Spinal cord (tissue), 9 donors: ENCODE measurements at regions not wholly inside any gene's neighbourhood (a gene's known extent, or its start where the extent isn't known, plus 50 kb on each side); places are given as distances from the start of the nearest gene placed in this dataset.
"Not testable (repeated sequence)": the region's sequence is repeated elsewhere in the genome, so short reads cannot be mapped to it uniquely, and the experiment has no call there.

Experiments used
- DNase-seq, 6 donors: peaks; one replicate each; pipeline versions ENCODE4 v3.0.0 to v3.0.0-alpha.2; 2013 to 2015; ENCODE audit warnings: low spot score in 6 of 6, low read depth in 4 of 6
- H3K27ac ChIP-seq: one replicate; pipeline ENCODE4 v1.5.1; 2013; ENCODE audit warnings: low read depth, low read length, control low read depth
- H3K27me3 ChIP-seq: one replicate; pipeline ENCODE4 v1.6.1; 2013; ENCODE audit warnings: low read length; ENCODE audit not compliant: control insufficient read depth, insufficient read depth
- H3K36me3 ChIP-seq: one replicate; pipeline ENCODE4 v1.6.1; 2013; ENCODE audit warnings: low read length; ENCODE audit not compliant: control insufficient read depth, insufficient read depth
- H3K4me1 ChIP-seq: one replicate; pipeline ENCODE4 v1.6.1; 2013; ENCODE audit warnings: low read length; ENCODE audit not compliant: control insufficient read depth, insufficient read depth
- H3K4me3 ChIP-seq: one replicate; pipeline ENCODE4 v1.5.1; 2013; ENCODE audit warnings: low read depth, low read length, control low read depth
- H3K9me3 ChIP-seq: one replicate; pipeline ENCODE4 v1.6.1; 2013; ENCODE audit warnings: low read length; ENCODE audit not compliant: control insufficient read depth, insufficient read depth
- WGBS: methylation state at CpG from one replicate; pipeline ENCODE4 v1.1.5; 2013; ENCODE audit warnings: missing lambda C conversion rate; ENCODE audit not compliant: insufficient coverage; 5-methylcytosine and 5-hydroxymethylcytosine counted together
- donor health status: healthy.

DNA sequence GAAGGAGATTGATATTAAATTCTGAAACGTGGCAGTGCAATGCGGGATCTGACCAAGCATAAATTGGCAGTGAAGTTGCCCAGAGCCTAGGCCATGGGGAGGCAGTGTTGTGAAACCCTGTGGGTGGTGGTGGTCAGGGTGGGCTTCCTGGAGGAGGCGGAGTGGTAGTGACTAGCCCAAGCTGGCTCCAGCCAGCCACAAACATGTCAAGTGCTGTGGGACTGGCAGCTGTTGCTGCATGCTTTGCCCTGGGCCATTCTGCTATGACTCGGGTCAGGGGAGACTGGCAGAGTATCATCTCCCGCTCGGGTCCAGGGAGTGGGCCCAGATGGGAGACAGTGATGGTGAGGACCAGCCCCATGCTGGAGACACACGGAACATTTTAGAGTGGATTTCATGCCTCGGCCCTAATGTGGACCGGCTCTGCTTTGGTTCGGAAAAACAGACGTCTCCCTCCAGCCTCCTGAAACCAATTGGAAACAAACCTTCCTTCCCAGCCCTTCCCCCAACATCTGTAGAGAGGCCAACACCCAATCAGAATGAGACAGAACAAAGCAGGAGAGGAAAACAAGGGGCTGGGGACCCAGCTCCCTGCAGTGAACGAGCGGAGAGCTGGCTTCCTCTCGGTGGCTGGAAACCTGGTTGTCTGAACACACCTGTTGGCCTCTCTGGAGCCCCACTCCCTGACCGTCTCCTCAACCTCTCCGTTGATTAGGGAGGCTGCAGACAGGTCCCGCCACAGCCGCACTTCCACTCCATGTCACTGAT, 58.2 kb downstream of the TMEM270 start:
- peaks cover 19% of the 10 kb centered on the region for H3K4me1 ChIP-seq
- H3K9me3 ChIP-seq, result no peaks in the 10 kb centered on the region
- H3K27ac ChIP-seq, result no peak overlapping the region
- no peaks in the 10 kb centered on the region for H3K27me3 ChIP-seq
- 37% methylated on average over 17 of the region's 18 CpGs for whole genome bisulfite sequencing
- H3K36me3 ChIP-seq, result no peaks in the 10 kb centered on the region
- no peak overlapping the region for H3K4me3 ChIP-seq
- peak in 2 of 6 donors; percentile 28 to 69 for DNase-seq

DNA sequence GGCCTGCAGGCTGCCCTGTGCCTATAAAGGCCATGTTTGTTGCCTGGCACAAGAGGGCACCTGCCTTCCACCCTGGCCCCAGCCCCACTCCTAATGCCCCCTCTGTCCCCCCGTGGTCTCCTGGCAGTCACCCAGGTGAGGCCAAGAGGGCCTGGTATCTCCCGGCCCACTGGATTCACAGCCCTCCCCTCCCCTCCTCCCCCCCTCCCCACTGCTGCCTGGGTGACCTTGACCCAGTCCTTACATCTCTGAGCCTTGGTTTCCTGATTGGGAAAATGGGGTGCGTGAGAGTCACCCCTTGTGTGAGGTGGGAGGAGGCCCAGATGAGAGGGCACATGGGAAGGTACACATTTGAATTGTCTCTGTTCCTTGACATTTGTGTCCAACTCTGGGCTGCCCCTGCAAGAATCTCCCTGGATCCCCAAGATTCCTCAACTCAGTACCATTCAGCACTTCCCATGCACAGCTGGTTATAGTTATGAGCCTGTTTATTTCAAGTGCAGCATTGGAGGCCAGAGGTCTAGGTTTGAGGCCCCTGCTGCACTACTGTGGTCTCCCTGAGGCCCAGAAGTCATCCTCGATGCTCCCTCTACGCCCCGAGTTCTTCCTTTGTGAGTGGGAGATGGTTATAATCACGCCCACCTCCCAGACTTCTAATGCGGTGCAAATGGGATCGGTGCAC, 58.9 kb downstream of the TMEM270 start:
- 42% methylated on average over 2 of the region's 9 CpGs for WGBS

DNA sequence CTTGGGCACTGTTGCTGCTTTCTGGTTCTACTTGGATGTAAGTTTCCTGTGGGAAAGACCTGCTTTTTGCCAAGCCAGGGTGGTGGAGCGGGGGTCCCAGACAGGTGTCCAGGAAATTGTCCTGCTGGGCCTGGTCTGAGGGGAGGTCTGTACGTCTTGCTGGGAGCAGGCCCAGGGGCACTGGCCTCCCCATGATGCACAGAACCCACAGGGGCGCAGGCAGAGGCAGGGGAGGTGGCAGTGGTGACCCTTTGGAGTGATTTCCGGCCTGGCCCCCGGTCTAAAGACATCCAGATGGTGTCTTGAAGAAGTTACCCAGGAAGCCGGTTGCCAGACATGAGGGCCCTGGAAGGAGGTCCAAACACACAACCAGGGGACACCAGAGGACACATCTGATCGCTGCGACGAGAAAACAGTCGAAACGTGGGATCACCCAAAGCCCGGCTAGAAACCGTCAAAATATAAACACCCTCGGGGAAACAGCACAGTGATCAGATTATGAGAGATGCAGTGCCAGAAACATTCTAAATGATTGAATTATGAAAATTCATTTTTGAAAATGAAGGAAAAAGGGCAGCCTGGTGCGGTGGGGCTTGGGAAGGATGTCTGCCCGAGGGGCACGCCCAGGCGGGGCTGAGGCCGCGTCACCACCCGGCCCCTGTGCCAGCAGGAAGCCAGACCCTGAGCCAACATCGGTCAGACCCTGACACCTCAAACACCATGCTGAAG, 59.6 kb downstream of the TMEM270 start:
- WGBS, result 90% methylated on average over 18 of the region's 22 CpGs
- Histone ChIP-seq H3K4me1 (peaks cover 19% of the 10 kb centered on the region), H3K4me3 (no peak overlapping the region), H3K27ac (no peak overlapping the region), H3K36me3 (no peaks in the 10 kb centered on the region), H3K27me3 (no peaks in the 10 kb centered on the region), H3K9me3 (no peaks in the 10 kb centered on the region)
- DNase-seq, result no peak

More for the DNA sequence above, 58.9 kb downstream of the TMEM270 start:
- Histone ChIP-seq H3K4me1 (peaks cover 19% of the 10 kb centered on the region), H3K27ac (no peak overlapping the region), H3K4me3 (no peak overlapping the region), H3K27me3 (no peaks in the 10 kb centered on the region), H3K9me3 (no peaks in the 10 kb centered on the region), H3K36me3 (no peaks in the 10 kb centered on the region)
- no peak for DNase-seq

DNA sequence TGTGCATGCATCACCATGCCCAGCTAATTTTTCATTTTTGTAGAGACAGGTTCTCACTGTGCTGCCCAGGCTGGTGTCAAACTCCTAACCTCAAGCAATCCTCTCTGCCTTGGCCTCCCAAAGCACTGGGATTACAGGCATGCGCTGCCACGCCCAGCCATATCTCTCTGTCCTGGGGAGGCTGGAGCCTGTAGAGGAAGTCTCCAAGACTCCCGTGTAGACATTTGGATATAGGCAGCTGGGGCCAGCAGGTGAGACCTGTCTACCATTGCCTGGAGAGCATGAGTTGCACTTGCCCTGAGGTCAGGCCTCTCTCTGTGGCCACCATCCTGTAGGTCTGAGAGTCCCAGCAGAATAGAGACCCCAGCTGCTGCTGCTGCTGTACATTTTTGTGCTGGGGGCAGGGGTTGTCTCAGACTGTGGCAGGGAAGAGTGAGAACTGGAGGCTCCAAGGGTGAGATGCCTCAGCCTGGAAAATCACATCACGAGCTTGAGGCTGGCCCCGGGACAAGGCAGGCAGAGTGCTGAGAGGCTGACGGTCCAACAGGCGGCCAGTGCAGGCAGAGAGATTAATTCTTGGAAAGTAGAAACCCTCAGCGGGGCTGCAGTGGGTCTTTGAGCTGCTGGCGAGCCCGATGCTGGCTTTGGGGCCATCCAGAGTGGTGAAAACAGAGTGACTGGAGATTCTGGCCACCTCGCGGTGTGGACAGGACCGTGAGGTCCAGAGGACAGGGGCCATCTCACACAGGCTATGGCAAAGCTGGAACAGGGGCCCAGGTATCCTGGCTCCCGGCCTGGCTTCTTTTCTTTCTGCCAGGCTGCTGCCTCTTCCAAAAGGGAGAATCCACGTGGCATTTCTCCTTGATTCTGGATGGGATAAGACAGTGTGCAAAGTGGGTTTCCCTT, 60.9 kb downstream of the TMEM270 start:
- H3K27ac ChIP-seq, result no peak overlapping the region

DNA sequence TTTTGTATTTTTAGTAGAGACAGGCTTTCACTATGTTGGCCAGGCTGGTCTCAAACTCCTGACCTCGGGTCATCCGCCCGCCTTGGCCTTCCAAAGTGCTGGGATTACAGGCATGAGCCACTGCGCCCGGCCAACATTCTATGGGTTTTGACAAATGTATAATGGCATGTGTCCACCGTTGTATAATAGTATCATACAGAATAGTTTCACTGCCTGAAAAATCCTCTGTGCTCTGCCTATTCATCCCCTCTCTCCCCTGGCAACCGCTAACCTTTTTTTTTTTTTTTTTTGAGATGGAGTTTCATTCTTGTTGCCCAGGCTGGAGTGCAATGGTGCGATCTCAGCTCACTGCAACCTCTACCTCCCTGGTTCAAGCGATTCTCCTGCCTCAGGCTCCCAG, 67.7 kb downstream of the TMEM270 start:
- not testable (repeated sequence) for H3K4me1 ChIP-seq, H3K27ac ChIP-seq, H3K9me3 ChIP-seq, DNase-seq, H3K27me3 ChIP-seq, H3K36me3 ChIP-seq, H3K4me3 ChIP-seq
- WGBS, result 100% methylated on average over 1 of the region's 9 CpGs

More for the DNA sequence above, 60.9 kb downstream of the TMEM270 start:
- DNase-seq, result no peak
- no peaks in the 10 kb centered on the region for H3K36me3 ChIP-seq
- no peak overlapping the region for H3K4me3 ChIP-seq
- 58% methylated on average over 14 of the region's 15 CpGs for WGBS
- no peaks in the 10 kb centered on the region for H3K27me3 ChIP-seq
- peaks cover 2% of the 10 kb centered on the region for H3K9me3 ChIP-seq
- peaks cover 19% of the 10 kb centered on the region for H3K4me1 ChIP-seq

DNA sequence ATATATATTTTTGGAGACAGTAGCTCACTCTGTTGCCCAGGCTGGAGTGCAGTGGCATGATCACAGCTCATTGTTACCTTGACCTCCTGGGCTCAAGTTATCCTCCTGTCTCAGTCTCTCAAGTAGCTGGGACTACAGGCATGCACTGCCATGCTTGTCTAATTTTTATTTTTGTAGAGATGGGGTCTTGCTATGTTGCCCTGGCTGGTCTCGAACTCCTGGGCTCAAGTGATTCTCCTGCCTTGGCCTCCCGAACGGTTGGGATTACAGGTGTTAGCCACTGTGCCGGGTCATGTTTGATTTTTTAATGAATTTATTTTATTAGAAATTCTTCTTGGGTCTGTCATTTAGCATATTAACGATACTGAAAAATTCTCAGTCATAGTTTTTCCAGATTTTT, 70.5 kb downstream of the TMEM270 start:
- no peaks in the 10 kb centered on the region for H3K36me3 ChIP-seq
- DNase-seq, result no peak
- no peaks in the 10 kb centered on the region for H3K27me3 ChIP-seq
- no peak overlapping the region for H3K27ac ChIP-seq
- WGBS, result 100% methylated on average over 1 of the region's 5 CpGs
- no peaks in the 10 kb centered on the region for H3K9me3 ChIP-seq
- H3K4me1 ChIP-seq, result no peaks in the 10 kb centered on the region
- H3K4me3 ChIP-seq, result no peak overlapping the region

DNA sequence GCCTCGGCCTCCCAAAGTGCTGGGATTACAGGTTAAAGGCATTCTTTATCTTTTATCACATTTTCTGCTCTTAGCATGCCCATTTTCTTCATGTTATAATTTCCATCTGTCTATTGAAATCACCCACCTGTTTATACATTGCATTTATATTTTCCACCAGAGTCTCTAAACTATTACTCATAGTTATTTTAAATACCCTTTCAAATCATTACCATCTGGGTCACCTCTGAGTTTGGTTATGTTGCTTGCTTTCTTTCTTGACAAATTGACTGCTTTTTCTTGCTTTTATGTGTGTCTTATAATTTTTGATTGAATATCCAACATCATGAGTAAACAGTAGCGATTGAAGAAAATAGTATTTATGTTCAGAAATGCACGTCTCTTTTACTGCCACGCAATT, 71.4 kb downstream of the TMEM270 start:
- no peaks in the 10 kb centered on the region for H3K36me3 ChIP-seq
- 89% methylated on average over 3 of the region's 4 CpGs for WGBS
- H3K4me3 ChIP-seq, result no peak overlapping the region
- H3K9me3 ChIP-seq, result no peaks in the 10 kb centered on the region
- no peak overlapping the region for H3K27ac ChIP-seq
- no peaks in the 10 kb centered on the region for H3K4me1 ChIP-seq
- no peak for DNase-seq
- H3K27me3 ChIP-seq, result no peaks in the 10 kb centered on the region

DNA sequence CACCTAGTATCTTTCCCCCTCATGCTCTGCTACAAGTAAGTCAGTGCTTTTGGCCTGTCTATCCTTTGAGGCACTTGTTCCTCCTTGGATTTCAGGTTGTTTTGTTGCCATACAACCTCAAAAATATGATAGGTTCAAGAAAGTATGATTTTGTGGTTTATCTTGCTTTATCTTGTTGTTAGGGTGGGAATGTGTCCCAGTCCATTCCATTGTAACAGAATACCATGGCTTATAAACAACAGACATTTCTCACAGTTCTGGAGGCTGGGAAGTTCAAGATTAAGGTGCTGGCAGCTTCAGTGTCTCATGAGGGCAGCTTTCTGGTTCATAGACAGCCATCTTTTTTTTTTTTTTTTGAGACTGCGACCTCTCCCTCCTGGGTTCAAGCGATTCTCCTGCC, 72.1 kb downstream of the TMEM270 start:
- no CpG with 5 or more reads among the region's 2 CpGs for WGBS
- Histone ChIP-seq H3K27me3 (no peaks in the 10 kb centered on the region), H3K4me3 (no peak overlapping the region)

DNA sequence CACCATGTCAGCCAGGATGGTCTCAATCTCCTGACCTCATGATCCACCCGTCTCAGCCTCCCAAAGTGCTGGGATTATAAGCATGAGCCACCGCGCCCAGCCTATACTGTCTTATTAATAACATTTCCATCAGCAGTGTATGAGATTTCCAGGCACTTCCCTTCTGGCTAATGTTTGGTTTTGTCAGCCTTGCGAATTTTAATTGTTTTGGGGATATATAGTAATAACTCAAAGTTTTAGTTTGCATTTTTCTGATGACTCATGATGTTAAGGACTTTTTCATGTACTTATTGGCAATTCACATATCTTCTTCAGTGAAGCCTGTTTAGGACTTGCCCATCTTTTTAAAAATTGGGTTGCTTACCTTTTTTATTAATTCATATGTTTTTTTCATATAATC, 76.0 kb downstream of the TMEM270 start:
- Histone ChIP-seq H3K36me3 (no peaks in the 10 kb centered on the region), H3K9me3 (peaks cover 2% of the 10 kb centered on the region), H3K27ac (no peak overlapping the region), H3K27me3 (no peaks in the 10 kb centered on the region), H3K4me3 (no peak overlapping the region), H3K4me1 (no peaks in the 10 kb centered on the region)
- DNase-seq, result no peak
- 75% methylated on average over 1 of the region's 4 CpGs for WGBS

More for the DNA sequence above, 72.1 kb downstream of the TMEM270 start:
- no peak overlapping the region for H3K27ac ChIP-seq
- no peak for DNase-seq
- no peaks in the 10 kb centered on the region for H3K9me3 ChIP-seq
- H3K36me3 ChIP-seq, result no peaks in the 10 kb centered on the region
- no peaks in the 10 kb centered on the region for H3K4me1 ChIP-seq
